HepG2 (cell line): ENCODE measurements at regions not wholly inside any gene's neighbourhood (a gene's known extent, or its start where the extent isn't known, plus 50 kb on each side); places are given as distances from the start of the nearest gene placed in this dataset.

Experiments used
- ATAC-seq: fragments of 200-7000 bp; cut with Tn5 transposase; 3 replicates; pipeline ENCODE4 v1.9.1; 2020; ENCODE audit warnings: mild to moderate bottlenecking, moderate library complexity
- BruUV-seq: library from RNA; stranded (reverse); fragments of 400-500 nt; replicated peaks from 2 replicates; lab custom pipeline; 2021; lab: Mats Ljungman, UMichigan
- CTCF ChIA-PET: fragments of 300-600 bp; formaldehyde crosslinking; extraction: SDS; loops from one replicate; lab custom pipeline; 2021; ENCODE audit warnings: low total read pairs, inconsistent platforms, low intra/inter-chr PET ratio; lab: Yijun Ruan, JAX
- POLR2A ChIA-PET: fragments of 350-600 bp; sonication (Branson Sonifier 250); formaldehyde crosslinking; loops from one replicate; lab custom pipeline; 2020; ENCODE audit warnings: antibody characterized with exemption, inconsistent platforms; lab: Yijun Ruan, JAX
- DNase-seq: peaks from one replicate; pipeline ENCODE4 v3.0.0-alpha.2; 2015; ENCODE audit warnings: low spot score
- FAIRE-seq: peaks from 3 replicates; lab custom pipeline; 2011; peaks lifted over from hg19 to GRCh38; lab: Jason Lieb, UNC
- H2AFZ ChIP-seq: one replicate; pipeline ENCODE4 v1.6.1; 2011; ENCODE audit warnings: low read length, inconsistent platforms
- H3K27ac ChIP-seq: fragments of 300-600 bp; 3 replicates; pipeline ENCODE4 v1.8.0; 2011; ENCODE audit warnings: mixed run types, mild to moderate bottlenecking, mixed read lengths, low read length, inconsistent platforms; ENCODE audit not compliant: insufficient read depth; ENCODE audit errors: extremely low read length
- H3K27me3 ChIP-seq, 2 experiments: fragments of 200-600 bp in 1 of 2; 2 replicates in 1 of 2; 3 replicates in 1 of 2; pipeline versions ENCODE4 v1.6.0 to v1.8.0; 2011; ENCODE audit warnings: low read length in 2 of 2, mild to moderate bottlenecking in 2 of 2, moderate library complexity in 2 of 2, inconsistent platforms in 1 of 2; ENCODE audit not compliant: insufficient read depth in 2 of 2, control insufficient read depth in 1 of 2
- H3K36me3 ChIP-seq, 2 experiments: fragments of 200-600 bp in 1 of 2; replicated peaks in 1 of 2; 2 replicates in 1 of 2; 3 replicates in 1 of 2; pipeline versions ENCODE4 v1.5.1 to v1.8.0; 2011; ENCODE audit warnings: low read length in 2 of 2, inconsistent platforms in 1 of 2; ENCODE audit not compliant: insufficient read depth in 2 of 2, control insufficient read depth in 1 of 2
- H3K4me1 ChIP-seq: 2 replicates; pipeline ENCODE4 v1.5.1; 2012; ENCODE audit warnings: low read length, inconsistent platforms; ENCODE audit not compliant: insufficient read depth
- H3K4me2 ChIP-seq: 2 replicates; pipeline ENCODE4 v1.6.0; 2011; ENCODE audit warnings: low read depth, low read length, inconsistent platforms
- H3K4me3 ChIP-seq, 3 experiments: fragments of 200-600 bp in 1 of 3; sonication (generic), shearing (Covaris generic) in 1 of 3; replicated peaks in 1 of 3; 2 replicates each; pipeline ENCODE4 v1.5.1; 2011 to 2016; ENCODE audit warnings: low read length in 3 of 3, inconsistent platforms in 2 of 3, low read depth in 2 of 3, mild to moderate bottlenecking in 2 of 3, control low read depth in 1 of 3, mixed read lengths in 1 of 3; ENCODE audit not compliant: insufficient read depth in 1 of 3
- H3K79me2 ChIP-seq: one replicate; pipeline ENCODE4 v1.6.1; 2011; ENCODE audit warnings: low read length, inconsistent platforms; ENCODE audit not compliant: insufficient read depth
- H3K9ac ChIP-seq: 2 replicates; pipeline ENCODE4 v1.6.0; 2011; ENCODE audit warnings: mild to moderate bottlenecking, low read depth, low read length, inconsistent platforms; ENCODE audit not compliant: insufficient read depth
- H3K9me3 ChIP-seq: 2 replicates; pipeline ENCODE4 v1.5.1; 2012; ENCODE audit warnings: mild to moderate bottlenecking, low read length
- H4K20me1 ChIP-seq: 2 replicates; pipeline ENCODE4 v1.6.0; 2011; ENCODE audit warnings: inconsistent platforms, mild to moderate bottlenecking, low read length, moderate library complexity; ENCODE audit not compliant: insufficient read depth
- MTF1 ChIP-seq: sonication (generic); formaldehyde crosslinking; IDR thresholded peaks from 2 replicates; pipeline ENCODE4 v1.5.0; 2020; ENCODE audit warnings: missing genetic modification reagents
- NFATC3 ChIP-seq: sonication (generic); formaldehyde crosslinking; IDR thresholded peaks from 2 replicates; pipeline ENCODE4 v1.5.1; 2020; ENCODE audit warnings: mild to moderate bottlenecking, missing genetic modification reagents
- NFRKB ChIP-seq: fragments of 450-650 bp; IDR thresholded peaks from 2 replicates; pipeline ENCODE4 v1.6.1; 2017
- NPAS2 ChIP-seq: sonication (generic); formaldehyde crosslinking; IDR thresholded peaks from 2 replicates; pipeline ENCODE4 v1.8.0; 2022; ENCODE audit warnings: mild to moderate bottlenecking, missing genetic modification reagents, borderline replicate concordance
- SNRNP70 ChIP-seq: fragments of 200-400 bp; formaldehyde crosslinking; IDR thresholded peaks from 2 replicates; pipeline ENCODE4 v1.6.1; 2017; ENCODE audit warnings: mild to moderate bottlenecking, low read depth, low read length, moderate library complexity
- SP1 ChIP-seq, 2 experiments: fragments of 450-650 bp in 1 of 2; sonication (generic) in 1 of 2; formaldehyde crosslinking in 1 of 2; IDR thresholded peaks; 2 replicates each; pipeline versions ENCODE4 v1.4.0 to v1.6.1; 2016 to 2020; ENCODE audit warnings: missing genetic modification reagents in 1 of 2
- ZFP62 ChIP-seq: sonication (generic); formaldehyde crosslinking; IDR thresholded peaks from 2 replicates; pipeline ENCODE4 v1.4.0; 2020; ENCODE audit warnings: missing genetic modification reagents
- ZFY ChIP-seq: sonication (generic); formaldehyde crosslinking; IDR thresholded peaks from 2 replicates; pipeline ENCODE4 v1.4.0; 2020; ENCODE audit warnings: missing genetic modification reagents
- ZNF136 ChIP-seq: sonication (generic); formaldehyde crosslinking; IDR thresholded peaks from 2 replicates; pipeline ENCODE4 v1.8.1; 2022; ENCODE audit warnings: low read depth, mild to moderate bottlenecking, moderate library complexity, missing genetic modification reagents
- ZNF605 ChIP-seq: sonication (generic); formaldehyde crosslinking; IDR thresholded peaks from 2 replicates; pipeline ENCODE4 v1.8.0; 2022; ENCODE audit warnings: mild to moderate bottlenecking, missing genetic modification reagents
- ZNF782 ChIP-seq: sonication (generic); formaldehyde crosslinking; IDR thresholded peaks from 2 replicates; pipeline ENCODE4 v1.4.0; 2020; ENCODE audit warnings: missing genetic modification reagents, mild to moderate bottlenecking, borderline replicate concordance
- WGBS: methylation state at CpG from one replicate; pipeline ENCODE4 v1.1.6; 2017; ENCODE audit warnings: low lambda C conversion rate; 5-methylcytosine and 5-hydroxymethylcytosine counted together
- in situ Hi-C: cut with HindIII; loops from 2 replicates; pipeline ENCODE4 v1.10.0; 2017; ENCODE audit warnings: low pct_unique_long_range_greater_than_20kb; ENCODE audit not compliant: extremely low pct_ligation_motif_present
- intact Hi-C: fragments of 100-400 bp; cut with micrococcal nuclease; formaldehyde crosslinking; loops from one replicate; pipeline ENCODE4 v1.10.0; 2022; ENCODE audit not compliant: unreplicated experiment
- TF ChIP-seq, protein P1 (sequence below): sonication (generic); formaldehyde crosslinking; IDR thresholded peaks from 2 replicates; pipeline ENCODE4 v1.5.0; 2020; ENCODE audit warnings: missing genetic modification reagents
- TF ChIP-seq, protein P2 (sequence below): sonication (generic); formaldehyde crosslinking; IDR thresholded peaks from 2 replicates; pipeline ENCODE4 v1.5.1; 2020; ENCODE audit warnings: missing genetic modification reagents, mild to moderate bottlenecking, borderline replicate concordance
- TF ChIP-seq, protein P3 (sequence below), 2 experiments: fragments of 450-650 bp in 1 of 2; sonication (generic) in 1 of 2; formaldehyde crosslinking; IDR thresholded peaks; 2 replicates each; pipeline versions ENCODE4 v1.5.0 to v1.8.0; 2020 to 2022; ENCODE audit warnings: mild to moderate bottlenecking in 1 of 2, missing genetic modification reagents in 1 of 2
- TF ChIP-seq, protein P4 (sequence below): sonication (generic); formaldehyde crosslinking; IDR thresholded peaks from 2 replicates; pipeline ENCODE4 v1.4.0; 2020; ENCODE audit warnings: mild to moderate bottlenecking, missing genetic modification reagents, borderline replicate concordance

DNA sequence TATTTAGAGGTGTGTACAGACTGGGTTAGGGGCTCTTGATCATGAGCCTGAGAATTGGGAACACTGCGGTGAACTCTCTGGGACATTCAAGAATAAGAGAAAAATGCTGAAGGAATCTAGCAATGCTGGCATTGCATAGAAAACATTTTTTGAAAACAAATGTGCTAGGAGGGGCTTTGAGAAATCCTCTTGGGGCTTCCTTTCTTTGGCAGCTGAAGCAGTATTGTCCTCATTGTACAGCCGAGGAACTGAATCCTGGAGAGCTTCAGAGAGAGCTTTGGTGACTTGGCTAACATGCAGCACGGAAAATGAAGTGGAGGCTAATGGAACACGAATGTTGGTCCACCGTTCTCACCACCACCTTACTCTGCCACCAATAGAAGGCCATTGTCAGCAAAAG, 107.3 kb upstream of the EFEMP1 start (continued):
- TF ChIP-seq, protein P1, sequence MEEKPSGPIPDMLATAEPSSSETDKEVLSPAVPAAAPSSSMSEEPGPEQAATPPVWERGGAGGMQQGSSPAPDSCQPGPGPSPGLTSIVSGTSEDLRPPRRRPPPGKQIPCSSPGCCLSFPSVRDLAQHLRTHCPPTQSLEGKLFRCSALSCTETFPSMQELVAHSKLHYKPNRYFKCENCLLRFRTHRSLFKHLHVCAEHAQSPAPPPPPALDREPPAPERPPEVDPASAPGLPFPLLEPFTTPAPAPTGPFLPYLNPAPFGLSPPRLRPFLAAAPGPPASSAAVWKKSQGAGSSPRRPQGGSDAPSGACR (CRISPR knock-in tag): no peak
- TF ChIP-seq MTF1: no peak
- no peak for TF ChIP-seq ZFY (CRISPR knock-in tag)
- TF ChIP-seq NFRKB: no peak
- no peak for TF ChIP-seq ZNF605 (CRISPR knock-in tag)
- no peak for TF ChIP-seq ZFP62
- TF ChIP-seq SNRNP70: no peak
- TF ChIP-seq, protein P2, sequence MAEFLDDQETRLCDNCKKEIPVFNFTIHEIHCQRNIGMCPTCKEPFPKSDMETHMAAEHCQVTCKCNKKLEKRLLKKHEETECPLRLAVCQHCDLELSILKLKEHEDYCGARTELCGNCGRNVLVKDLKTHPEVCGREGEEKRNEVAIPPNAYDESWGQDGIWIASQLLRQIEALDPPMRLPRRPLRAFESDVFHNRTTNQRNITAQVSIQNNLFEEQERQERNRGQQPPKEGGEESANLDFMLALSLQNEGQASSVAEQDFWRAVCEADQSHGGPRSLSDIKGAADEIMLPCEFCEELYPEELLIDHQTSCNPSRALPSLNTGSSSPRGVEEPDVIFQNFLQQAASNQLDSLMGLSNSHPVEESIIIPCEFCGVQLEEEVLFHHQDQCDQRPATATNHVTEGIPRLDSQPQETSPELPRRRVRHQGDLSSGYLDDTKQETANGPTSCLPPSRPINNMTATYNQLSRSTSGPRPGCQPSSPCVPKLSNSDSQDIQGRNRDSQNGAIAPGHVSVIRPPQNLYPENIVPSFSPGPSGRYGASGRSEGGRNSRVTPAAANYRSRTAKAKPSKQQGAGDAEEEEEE (CRISPR knock-in tag): no peak
- TF ChIP-seq, protein P3, sequence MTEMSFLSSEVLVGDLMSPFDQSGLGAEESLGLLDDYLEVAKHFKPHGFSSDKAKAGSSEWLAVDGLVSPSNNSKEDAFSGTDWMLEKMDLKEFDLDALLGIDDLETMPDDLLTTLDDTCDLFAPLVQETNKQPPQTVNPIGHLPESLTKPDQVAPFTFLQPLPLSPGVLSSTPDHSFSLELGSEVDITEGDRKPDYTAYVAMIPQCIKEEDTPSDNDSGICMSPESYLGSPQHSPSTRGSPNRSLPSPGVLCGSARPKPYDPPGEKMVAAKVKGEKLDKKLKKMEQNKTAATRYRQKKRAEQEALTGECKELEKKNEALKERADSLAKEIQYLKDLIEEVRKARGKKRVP (CRISPR knock-in tag; IDR thresholded peaks at IDR 0.05): no peak
- no peak for TF ChIP-seq ZNF136 (CRISPR knock-in tag)
- TF ChIP-seq, all 625 proteins: peak for 0

DNA sequence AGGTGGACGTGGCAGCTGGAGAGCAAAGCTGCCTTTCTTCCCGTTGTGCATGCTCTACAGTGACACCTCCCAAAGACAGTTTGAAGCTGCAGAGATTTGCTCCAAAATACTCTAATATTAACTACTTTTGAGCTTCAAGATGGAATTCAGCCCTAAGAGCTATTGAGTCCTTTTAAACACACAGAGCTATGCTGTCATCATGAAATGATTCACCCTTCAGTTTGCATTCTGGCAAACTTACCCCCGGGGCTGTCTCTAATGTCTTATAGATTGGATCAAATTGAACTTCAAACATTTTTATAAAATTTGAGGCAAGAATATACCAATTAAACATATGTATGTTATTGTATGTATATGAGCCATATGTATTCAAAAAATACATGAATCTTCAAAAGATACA, 110.7 kb upstream of the EFEMP1 start:
- BruUV-seq: no TSS peak
- ATAC-seq (no peak), FAIRE-seq (no peak), DNase-seq (no peak)
- Histone ChIP-seq H4K20me1 (no peaks in the 10 kb centered on the region), H3K4me3 (no peak overlapping the region), H2AFZ (no peak overlapping the region), H3K9me3 (no peaks in the 10 kb centered on the region), H3K9ac (no peak overlapping the region), H3K4me2 (no peak overlapping the region), H3K27me3 (peaks cover 0 to 9% of the 10 kb centered on the region in 2 experiments; a peak in 2 of 5 replicates), H3K36me3 (no peaks in the 10 kb centered on the region), H3K4me1 (no peaks in the 10 kb centered on the region), H3K79me2 (no peaks in the 10 kb centered on the region), H3K27ac (no peak overlapping the region)
- 2% methylated on average over 3 of the region's 3 CpGs for WGBS
- CTCF ChIA-PET: no interaction called here
- intact Hi-C loops (no loop called here), in situ Hi-C loops (no loop called here)
- POLR2A ChIA-PET: no interaction called here
- TF ChIP-seq ZNF782 (CRISPR knock-in tag) (no peak), SP1 (IDR thresholded peaks at IDR 0.05) (no peak), SP1 (CRISPR knock-in tag; IDR thresholded peaks at IDR 0.05) (no peak), NFATC3 (CRISPR knock-in tag) (no peak), NPAS2 (CRISPR knock-in tag) (no peak)
- TF ChIP-seq, protein P4, sequence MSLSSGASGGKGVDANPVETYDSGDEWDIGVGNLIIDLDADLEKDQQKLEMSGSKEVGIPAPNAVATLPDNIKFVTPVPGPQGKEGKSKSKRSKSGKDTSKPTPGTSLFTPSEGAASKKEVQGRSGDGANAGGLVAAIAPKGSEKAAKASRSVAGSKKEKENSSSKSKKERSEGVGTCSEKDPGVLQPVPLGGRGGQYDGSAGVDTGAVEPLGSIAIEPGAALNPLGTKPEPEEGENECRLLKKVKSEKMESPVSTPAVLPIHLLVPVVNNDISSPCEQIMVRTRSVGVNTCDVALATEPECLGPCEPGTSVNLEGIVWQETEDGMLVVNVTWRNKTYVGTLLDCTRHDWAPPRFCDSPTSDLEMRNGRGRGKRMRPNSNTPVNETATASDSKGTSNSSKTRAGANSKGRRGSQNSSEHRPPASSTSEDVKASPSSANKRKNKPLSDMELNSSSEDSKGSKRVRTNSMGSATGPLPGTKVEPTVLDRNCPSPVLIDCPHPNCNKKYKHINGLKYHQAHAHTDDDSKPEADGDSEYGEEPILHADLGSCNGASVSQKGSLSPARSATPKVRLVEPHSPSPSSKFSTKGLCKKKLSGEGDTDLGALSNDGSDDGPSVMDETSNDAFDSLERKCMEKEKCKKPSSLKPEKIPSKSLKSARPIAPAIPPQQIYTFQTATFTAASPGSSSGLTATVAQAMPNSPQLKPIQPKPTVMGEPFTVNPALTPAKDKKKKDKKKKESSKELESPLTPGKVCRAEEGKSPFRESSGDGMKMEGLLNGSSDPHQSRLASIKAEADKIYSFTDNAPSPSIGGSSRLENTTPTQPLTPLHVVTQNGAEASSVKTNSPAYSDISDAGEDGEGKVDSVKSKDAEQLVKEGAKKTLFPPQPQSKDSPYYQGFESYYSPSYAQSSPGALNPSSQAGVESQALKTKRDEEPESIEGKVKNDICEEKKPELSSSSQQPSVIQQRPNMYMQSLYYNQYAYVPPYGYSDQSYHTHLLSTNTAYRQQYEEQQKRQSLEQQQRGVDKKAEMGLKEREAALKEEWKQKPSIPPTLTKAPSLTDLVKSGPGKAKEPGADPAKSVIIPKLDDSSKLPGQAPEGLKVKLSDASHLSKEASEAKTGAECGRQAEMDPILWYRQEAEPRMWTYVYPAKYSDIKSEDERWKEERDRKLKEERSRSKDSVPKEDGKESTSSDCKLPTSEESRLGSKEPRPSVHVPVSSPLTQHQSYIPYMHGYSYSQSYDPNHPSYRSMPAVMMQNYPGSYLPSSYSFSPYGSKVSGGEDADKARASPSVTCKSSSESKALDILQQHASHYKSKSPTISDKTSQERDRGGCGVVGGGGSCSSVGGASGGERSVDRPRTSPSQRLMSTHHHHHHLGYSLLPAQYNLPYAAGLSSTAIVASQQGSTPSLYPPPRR: no peak
